NCI-H128 (cell line): ENCODE measurements at regions not wholly inside any gene's neighbourhood (a gene's known extent, or its start where the extent isn't known, plus 50 kb on each side); places are given as distances from the start of the nearest gene placed in this dataset.
"Not testable (repeated sequence)": the region's sequence is repeated elsewhere in the genome, so short reads cannot be mapped to it uniquely, and the experiment has no call there.

Experiments used
- DNase-seq: peaks from one replicate; lab custom pipeline; 2025; ENCODE audit not compliant: unreplicated experiment; lab: John Stamatoyannopoulos, UW

DNA sequence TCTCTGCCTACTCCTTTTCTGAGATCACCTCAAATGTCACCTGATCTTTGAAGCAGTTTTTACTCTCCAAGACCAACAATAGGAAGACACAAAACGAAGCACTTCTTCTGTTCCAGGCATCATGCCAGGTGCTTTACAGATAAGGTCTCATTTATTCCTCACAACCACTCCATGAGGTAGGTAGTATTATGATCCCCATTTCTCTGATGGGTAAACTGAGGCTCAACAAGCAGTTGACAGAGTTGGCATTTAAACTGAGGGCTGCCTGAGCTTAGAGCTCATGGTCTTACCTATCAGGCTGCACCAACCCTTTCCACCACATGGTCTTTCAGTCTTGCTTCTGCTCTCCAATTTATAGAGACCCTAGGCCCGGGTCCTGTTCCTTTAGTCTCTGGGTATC, 147.2 kb upstream of the JUN start:
- DNase-seq, result no peak

DNA sequence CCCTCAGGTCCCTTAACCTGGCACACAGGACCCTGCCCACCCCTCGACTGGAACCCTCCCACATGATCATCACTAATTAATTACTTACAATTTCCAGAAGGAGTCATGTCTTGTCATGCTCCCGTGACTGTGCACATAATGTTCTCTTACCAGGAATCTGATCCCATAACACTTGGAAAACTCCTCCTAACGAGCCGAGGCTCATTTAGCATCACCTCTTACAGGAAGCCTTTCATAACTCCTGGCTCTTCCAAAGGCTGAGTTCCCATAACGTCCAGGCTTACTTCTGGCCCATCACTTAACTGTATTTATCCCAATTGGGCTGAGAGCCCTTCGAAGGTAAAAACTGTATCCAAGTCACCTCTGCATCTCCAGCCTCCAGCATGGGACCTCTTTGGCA, 147.9 kb upstream of the JUN start:
- no peak for DNase-seq

GRCh38 chr1:58932859-58933598, 149.2 kb upstream of the JUN start:
- no peak for DNase-seq

DNA sequence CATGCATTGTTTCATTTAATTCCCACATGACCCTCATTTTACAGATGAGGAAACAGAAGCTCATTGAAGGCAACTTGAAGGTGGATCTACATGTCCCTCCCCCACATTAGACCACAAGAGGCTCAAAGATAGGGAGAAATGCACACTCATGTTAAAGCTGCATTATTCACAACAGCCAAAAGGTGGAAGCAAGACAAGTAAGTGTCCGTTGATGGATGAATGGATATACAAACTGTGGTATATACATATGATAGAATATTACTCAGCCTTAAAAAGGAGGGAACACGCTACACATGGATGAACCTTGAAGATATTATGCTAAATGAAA, 149.7 kb upstream of the JUN start:
- no peak for DNase-seq

DNA sequence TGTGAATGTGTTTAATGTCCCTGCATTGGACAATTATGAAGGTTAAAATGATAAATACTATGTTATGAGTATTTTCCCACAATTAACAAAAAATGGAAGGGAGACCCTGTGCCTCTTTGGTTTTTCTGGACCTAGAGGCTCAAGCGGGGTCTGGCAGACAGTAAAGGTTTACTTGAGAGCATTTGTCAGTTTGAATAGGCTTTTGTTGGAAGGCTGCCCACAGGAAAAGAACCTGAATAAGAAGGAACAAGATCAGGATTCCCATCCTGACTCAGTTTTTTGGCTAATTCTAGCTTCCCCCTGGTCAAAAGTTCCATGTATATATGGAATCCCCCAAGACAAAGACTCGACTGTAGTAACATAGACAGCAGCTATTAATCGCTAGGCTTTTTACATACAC, 150.9 kb upstream of the JUN start:
- no peak for DNase-seq

DNA sequence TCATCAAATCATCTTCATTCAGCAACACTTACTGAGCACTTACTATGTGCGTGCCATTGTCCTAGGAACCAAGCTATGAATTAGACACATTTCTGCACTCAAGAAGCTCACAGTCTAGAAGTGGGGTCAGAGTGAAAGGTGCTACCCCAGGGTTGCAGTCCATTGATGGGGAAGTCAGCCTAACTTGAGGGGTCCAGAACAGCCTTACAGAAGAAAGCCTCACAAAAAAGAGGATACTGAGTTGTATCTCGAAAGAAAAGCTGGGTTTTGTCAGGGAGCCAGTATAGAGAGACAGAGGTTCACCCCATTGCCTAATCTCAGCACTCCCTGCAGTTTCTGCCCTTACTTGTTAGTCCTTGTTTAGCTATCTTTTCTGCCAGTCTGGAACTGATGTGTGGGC, 153.1 kb upstream of the JUN start:
- no peak for DNase-seq

GRCh38 chr1:58939146-58939545, 155.3 kb upstream of the JUN start:
- no peak for DNase-seq

DNA sequence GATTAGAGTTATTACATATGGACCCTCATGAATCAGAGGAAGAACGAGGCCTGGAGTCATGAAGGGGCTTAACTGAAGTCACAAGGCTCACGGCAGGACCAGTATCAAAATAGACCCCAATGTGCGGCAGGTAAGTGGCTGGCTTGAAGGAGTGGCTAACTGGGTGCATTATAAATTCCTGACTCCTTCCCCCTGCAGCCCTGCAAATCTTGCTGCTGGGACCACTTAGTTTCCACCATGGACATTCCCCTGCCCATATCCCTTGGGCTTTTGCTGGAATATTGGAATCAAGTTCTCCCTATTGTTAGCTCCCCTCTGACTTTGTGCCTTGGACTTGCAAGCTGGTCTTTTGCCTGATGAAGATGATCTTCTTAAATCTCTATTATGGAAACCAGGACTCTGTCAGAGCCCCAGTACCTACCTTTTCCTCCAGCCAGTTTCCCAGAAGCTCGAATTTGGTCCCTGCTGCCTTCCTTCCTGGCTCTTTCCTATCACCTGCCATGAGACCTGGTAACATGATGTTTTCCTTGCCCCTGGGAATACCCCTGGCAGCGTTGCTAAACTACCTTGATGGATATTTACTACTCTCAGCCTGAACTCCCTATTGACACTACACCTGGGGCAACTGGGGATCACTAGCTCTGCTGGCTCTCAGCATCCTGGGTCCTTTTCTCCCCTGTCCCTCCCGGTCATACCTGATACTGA, 156.0 kb upstream of the JUN start:
- no peak for DNase-seq

DNA sequence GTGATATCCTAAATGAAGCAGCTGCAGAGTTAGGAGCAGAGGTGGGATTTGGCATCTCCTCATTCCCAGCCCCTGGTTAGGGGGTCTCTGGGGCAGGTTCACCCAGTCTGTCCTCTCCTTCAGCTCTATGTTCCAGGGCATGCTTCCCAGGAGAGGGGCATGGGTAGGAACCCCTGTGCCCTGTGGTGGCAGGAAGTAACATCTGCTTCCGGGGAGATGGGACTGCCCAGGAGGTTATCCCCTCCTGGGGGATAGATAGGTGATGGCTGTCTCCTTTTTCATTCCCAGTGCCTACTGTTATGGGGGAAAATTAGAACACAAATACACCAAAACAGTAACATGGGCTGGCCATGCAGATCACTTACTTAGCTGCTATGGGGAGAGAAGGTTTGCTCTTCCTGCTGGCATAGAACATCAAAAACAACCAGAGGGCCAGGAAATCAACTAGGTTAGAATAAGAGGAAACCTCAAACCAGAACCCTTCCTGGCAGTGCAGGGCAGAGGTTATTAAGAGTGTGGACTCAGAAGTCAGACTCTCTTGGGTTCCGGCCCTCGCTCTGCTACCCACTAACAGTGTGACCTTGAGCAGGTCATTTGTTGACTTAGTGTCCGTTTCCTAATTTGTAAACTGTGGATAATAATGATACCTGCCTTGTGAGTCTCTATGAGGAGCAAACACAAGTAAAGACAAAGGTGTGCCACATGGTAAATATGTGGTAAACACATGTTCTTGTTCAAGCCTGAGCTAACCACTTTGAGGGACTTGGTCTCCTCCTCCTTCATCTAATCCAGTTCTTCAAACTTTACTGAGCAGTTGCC, 157.8 kb upstream of the JUN start:
- DNase-seq, result no peak

DNA sequence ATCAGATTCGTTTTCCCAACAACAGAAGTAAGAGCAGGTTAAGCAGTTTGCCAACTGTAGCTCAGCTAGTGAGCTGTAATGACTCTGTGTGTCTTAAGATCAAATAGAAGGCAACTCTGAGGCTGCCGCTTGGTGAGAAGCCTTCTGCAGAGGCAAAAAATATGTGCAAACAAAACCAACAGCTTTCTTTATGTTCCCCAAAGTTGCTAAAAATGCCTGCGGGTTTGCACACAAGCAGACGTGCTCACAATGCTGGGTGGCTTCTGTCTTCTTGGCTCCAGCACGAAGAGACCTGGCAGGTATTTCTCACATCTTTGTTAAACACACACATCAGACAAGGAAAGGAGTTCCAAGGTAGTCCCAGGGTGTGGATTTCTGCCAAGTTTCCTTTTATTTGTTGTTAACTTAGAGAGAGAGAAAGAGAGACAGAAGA, 158.9 kb upstream of the JUN start:
- no peak for DNase-seq

DNA sequence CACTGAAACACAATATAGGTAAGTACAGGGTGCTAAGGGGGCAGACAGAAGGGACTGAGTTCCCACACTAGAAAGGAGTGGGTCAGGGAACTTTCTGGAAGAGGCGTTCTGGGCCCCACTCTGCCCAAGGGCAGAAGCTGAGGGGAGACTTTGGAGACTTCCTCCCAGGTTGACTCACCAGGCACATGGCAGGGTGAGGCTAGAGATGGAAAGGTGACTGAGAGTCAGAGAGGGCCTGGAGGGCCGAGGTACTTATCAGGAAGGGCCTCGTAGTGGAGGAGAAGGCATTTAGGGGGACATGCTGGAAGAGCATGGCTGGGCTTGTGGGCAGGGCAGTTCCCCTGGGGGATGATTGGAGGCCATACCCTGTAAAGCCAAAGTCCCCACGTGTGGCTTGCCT, 159.9 kb upstream of the JUN start:
- DNase-seq, result no peak

- no peak for DNase-seq
Measured at GRCh38 chr1:58944439-58944838, 160.6 kb upstream of the JUN start.

DNA sequence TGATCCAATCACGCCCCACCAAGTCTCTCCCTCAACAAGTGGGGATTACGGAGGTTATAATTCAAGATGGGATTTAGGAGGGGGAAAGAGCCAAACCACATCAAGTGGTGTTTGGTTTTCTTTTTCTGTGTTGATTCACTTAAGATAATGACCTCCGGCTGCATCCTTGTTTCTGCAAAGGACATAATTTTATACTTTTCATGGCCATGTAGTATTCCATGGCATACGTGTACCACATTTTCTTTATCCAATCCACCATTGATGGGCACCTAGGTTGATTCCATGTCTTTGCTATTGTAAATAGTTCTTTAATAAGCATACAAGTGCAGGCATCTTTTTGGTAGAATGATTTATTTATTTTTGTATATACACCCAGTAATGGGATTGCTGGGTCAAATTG, 162.5 kb upstream of the JUN start:
- DNase-seq, result no peak

DNA sequence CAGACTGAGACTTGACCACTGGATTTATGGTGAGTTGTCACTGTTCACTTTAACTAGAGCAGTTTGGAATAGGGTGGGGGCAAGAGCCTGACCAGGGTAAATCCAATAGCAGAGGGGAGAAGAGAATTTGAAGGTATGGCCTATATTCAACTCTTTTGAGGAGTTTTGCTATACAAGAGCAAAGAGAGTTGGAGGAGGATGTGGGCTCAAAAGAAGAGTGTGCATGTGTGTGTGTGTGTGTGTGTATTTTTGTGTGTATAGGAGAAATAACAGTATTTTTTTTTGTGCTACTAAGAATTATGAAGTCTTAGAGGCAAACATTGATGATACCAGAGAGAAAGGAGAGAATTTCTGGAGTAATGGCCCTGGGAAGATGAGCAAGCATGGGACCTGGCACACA, 164.8 kb upstream of the JUN start:
- no peak for DNase-seq

GRCh38 chr1:58949551-58950220, 165.8 kb upstream of the JUN start:
- no peak for DNase-seq

DNA sequence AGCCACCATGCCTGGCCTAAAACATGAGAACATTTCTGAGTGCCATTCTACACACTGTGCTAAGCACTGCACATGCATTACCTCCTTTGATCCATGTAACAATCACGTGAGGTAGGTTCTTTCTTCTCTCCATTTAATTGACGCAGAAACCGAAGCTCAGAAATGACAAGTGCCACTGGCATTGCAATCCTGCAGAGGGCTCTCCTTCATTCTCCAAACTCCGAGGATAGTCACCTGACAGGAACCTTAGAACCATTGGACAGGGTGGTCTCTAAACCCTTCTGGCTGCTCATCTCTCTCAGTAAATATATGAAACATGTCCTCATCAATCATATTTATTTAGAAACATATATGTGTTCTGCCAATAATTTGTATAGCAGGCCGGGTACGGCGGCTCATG, 167.1 kb upstream of the JUN start:
- DNase-seq, result no peak

DNA sequence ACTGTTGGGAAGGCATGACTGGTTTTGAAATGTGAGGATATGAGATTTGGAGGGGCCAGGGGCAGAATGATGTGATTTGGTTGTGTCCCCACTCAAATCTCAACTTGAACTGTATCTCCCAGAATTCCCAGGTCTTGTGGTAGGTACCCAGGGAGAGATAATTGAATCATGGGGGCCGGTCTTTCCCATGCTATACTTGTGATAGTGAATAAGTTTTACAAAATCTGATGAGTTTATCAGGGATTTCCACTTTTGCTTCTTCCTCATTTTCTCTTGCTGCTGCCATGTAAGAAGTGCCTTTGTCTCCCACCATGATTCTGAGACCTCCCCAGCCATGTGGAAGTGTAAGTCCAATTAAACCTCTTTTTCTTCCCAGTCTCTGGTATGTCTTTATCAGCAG, 170.1 kb upstream of the JUN start:
- not testable (repeated sequence) for DNase-seq

GRCh38 chr1:58963287-58963686, 179.4 kb upstream of the JUN start:
- DNase-seq, result not testable (repeated sequence)

GRCh38 chr1:58964428-58964827, 180.6 kb upstream of the JUN start:
- DNase-seq, result no peak

DNA sequence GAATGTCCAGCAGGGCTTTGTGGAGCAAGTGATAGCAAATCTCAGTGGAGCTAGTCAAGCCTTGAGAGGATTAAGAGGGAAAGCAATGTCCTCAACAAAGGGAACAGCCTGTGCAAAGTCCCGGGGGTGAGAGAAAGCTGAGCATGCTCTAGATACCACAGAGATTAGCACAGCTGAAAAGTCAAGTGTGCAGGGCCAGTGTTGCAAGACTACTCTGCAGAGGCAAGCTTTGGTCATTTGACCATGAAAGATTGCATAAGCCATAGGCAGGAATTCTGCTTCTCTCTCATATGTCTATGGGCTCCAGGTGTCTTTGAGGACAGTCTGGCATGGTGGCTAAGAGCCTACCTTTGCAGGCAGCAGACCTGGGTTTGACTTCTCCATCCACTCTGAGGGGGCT, 181.0 kb upstream of the JUN start:
- DNase-seq, result no peak

DNA sequence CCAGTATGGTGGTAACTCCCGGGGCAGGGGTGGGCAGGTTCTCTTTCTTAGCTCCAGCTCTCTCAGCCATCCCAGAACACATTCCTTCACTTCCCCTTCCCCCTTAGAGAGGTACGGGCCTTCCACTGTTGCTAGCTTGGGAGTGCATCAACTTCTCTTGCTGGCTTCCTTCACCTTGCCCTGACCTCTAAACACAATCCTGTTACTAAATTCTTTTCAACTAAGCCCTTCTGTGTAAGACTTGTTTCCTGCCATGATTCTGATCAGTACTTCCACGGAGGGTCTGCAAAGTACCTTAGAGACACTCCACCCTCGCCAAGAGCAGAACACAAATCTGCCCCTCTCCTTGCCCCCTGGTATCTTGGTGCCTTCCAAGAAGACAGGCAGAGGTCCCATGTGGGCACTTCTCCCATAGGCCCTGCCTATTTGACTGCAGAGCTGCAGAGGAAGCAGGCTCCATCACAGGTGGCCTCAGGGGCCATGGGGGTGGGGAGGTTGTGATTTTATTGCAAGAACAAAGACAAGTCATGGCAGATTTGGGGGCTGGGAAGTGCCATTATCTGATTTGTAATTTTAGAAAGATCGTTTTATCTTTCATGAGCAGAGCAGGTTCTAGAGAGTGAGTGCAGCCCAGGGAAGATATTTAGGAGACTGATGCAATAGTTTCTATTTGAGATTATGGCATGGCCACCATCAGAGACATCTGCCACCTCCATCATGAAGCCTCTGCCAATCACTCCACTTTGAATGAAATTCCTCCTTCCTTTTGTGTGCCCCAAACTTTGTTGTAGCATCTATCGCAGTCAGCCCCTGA, 182.5 kb upstream of the JUN start:
- DNase-seq, result no peak
